ENCODE measurements at regions not wholly inside any gene's neighbourhood (a gene's known extent, or its start where the extent isn't known, plus 50 kb on each side); places are given as distances from the start of the nearest gene placed in this dataset.
"Not testable (repeated sequence)": the region's sequence is repeated elsewhere in the genome, so short reads cannot be mapped to it uniquely, and the experiment has no call there.

DNA sequence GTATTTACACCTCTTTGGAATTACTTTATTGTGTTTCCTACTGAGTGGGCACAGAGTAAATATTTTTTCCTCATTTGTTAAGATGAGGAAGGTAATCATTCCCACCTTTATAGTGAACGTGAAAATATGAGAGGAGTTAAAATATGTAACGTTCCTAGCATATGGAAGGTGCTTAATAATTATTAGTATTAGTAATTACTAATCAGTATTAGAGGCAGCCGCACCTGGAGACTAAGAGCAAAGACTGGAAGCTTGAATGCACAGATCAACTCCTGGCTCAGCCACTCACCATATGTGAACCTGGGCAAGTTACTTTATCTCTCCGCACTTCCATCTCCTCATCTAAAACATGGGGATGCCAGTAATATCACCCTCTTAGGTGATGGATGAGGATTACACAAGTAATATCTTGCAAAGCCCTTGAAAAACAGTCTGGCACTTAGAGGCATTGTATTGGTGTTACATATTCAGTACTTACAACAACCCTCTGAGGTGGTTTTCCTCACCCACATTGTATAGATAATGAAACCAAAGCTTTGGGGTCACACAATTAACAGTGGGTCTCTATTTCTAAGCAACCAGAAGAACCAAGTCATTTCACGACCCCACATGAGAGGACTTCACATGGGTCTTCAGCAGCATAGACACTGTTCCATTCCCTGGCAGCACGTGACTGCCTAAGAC is 100.3 kb upstream of the KCTD1 start:
- no peak for DNase-seq

DNA sequence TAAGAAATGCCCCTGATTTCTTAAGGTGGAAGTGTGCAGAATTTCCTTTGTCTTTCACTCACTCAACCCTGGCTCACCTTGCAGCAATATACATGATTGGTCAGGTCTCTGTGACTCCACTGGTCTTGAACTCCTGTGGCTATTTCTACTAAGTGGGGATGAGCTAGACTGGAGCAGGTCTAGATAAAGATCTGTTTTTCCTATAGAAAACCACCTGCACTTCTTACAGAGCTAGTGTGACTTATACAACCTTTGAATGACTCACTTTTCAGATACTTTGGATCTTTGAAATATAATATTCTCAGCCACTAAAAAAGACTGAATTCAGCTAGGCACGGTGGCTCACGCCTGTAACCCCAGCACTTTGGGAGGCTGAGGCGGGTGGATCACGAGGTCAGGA is 98.5 kb upstream of the KCTD1 start:
- no peak for DNase-seq

- DNase-seq: no peak
These were observed 94.3 kb upstream of the KCTD1 start for GRCh38 chr18:26642440-26643348.

GRCh38 chr18:26640541-26640940 is 92.2 kb upstream of the KCTD1 start:
- no peak for DNase-seq

DNA sequence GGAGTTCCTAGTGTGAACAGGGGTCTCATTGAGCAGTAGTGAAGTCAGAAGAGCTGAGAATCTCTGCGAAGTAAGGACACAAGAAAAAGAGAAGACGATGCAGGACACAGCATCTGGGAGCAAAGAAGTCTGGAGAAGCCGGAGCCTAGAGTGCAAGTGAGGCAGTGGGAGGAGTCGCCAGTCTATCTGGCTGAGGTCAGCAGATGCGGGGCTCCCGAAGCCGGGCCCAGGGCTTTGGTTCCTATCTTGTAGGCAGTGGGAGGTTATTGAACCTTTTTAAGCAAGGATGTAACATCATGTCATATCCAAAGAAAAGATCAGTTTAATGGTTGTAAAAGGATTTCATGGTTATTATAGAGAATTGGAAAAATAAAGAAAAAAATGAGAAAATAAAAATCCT is 90.8 kb upstream of the KCTD1 start:
- DNase-seq: no peak

- no peak for DNase-seq
These were observed 89.6 kb upstream of the KCTD1 start for GRCh38 chr18:26637983-26638382.

GRCh38 chr18:26637324-26637723 is 89.0 kb upstream of the KCTD1 start:
- DNase-seq: no peak

DNA sequence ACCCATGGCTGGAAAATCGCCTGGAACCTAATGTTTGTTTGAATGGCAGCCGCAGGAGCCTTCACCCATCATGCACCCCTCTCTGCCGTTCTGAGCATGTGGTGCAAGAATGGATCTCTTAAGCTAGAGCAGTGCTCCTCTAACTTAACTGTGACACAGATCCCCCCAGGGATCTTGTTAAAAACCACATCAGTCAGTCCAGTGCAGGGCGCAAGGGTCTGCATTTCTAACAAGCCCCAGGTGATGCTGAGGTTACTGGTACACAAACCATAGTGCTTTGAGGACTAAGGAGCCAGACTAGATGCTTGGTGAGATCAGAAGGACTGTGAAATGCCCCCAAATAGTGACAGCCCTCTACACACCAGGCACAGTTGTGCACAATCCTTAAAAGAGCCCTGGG is 87.1 kb upstream of the KCTD1 start:
- no peak for DNase-seq

DNA sequence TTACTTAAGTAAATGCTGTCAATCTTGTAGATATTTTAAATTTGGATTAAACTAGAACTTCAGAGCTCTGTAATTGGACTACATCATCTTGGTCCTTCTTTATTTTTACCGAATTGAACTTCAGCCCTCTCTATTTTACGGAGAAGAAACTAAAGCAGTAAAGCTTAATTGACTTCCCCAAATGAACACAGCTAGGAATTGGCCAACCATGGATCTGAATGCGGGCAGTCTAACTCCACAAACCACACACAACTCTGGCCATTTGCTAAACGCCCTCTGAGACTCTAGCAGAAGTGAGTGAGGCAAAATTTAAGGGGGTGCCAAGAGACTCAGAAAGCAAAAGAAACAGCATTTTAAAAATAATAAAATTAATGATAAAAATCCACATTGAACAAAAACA is 86.3 kb upstream of the KCTD1 start:
- no peak for DNase-seq

GRCh38 chr18:26631135-26631534 is 82.8 kb upstream of the KCTD1 start:
- no peak for DNase-seq

- no peak for DNase-seq
These were observed 82.2 kb upstream of the KCTD1 start for GRCh38 chr18:26630596-26630995.

GRCh38 chr18:26628017-26628416 is 79.7 kb upstream of the KCTD1 start:
- DNase-seq: no peak

GRCh38 chr18:26624443-26624842 is 76.1 kb upstream of the KCTD1 start:
- DNase-seq: no peak

DNA sequence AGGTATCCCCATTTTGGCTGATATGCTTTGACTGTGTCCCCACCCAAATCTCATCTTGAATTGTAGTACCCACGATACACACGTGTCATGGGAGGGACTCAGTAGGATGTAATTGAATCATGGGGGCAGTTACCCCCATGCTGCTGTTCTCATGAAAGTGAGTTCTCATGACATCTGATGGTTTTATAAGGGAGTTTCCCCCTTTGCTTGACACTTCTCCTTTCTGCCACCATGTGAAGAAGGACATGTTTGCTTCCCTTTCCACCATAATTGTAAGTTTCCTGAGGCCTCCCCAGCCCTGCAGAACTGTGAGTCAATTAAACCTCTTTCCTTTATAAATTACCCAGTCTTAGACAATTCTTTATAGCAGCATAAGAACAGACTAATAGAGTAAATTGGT is 75.0 kb upstream of the KCTD1 start:
- DNase-seq: not testable (repeated sequence)

- DNase-seq: no peak
These were observed 73.0 kb upstream of the KCTD1 start for GRCh38 chr18:26621161-26622026.

DNA sequence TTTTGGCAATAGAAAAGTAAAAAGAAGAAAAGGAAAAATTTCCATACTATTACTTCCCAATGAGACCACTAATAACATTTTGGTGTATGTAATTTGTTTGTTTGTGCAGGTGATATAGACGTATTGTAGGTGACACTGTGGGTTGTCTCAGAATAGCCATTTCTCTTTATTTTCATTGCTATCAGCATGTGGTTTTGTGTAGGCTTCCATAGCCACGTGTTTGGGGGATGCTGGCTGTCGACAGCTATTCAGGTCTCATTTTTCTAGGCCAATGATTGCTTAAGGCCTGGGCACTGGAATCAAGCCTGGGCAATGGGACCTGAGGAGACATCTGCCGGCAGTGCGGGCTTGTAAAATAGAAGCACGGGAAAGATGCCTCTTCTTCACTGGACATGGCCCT is 71.0 kb upstream of the KCTD1 start:
- DNase-seq: no peak

DNA sequence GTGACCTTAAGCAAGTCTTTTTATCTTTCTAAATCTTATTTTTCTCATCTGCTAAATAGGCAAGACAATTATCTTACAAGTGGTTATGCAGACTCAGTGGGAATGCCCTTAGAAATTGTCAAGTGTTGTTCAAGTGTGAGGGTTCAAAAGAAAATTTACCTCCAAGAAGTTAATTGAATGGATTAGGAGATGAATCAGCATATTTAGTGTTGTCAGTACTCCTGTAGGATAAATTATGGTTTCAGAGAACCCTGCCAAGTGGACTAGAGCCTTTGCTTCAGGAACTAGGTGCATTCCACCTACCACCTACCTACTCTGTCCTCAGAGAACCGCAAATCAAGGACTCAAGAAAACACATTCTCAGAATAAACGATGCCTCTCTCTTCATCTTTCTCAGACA is 69.8 kb upstream of the KCTD1 start:
- DNase-seq: no peak

DNA sequence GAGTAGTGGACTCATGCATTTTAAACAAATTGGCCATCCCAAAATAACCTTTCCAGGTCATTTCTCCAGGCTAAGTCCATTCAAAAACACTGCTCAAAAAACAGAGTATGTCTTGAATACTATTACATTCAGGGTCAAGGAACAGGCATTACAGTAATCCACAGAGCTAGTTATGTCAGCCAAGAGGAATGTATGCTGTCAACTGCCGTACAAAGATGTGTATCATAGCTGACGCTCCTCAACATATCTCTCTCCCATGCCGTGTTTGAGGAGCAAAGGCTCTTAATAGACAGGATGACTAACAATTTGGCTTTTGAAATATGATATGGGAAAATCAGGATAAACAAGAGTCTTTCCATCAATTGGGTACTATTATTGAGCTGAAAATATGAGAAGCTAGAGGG is 68.8 kb upstream of the KCTD1 start:
- DNase-seq: peak; percentile 58

GRCh38 chr18:26614374-26614773 is 66.0 kb upstream of the KCTD1 start:
- DNase-seq: no peak

All from eye (tissue), 1 donor.